PFSK-1 (cell line): ENCODE measurements at regions not wholly inside any gene's neighbourhood (a gene's known extent, or its start where the extent isn't known, plus 50 kb on each side); places are given as distances from the start of the nearest gene placed in this dataset.

ENCODE experiments used
- FOXP2 ChIP-seq: optimal IDR thresholded peaks from 2 replicates; pipeline ENCODE3; 2011; ENCODE audit warnings: borderline replicate concordance, control low read depth, inconsistent platforms; ENCODE audit not compliant: insufficient read depth; ENCODE audit errors: extremely low read length, extremely low read depth
- POLR2AphosphoS5 ChIP-seq: IDR thresholded peaks from 2 replicates; pipeline ENCODE4 v1.6.1; 2012; ENCODE audit warnings: low read depth, mild to moderate bottlenecking, control low read depth, low read length, moderate library complexity
- SIN3A ChIP-seq: IDR thresholded peaks from 2 replicates; pipeline ENCODE4 v1.6.1; 2012; ENCODE audit warnings: mild to moderate bottlenecking, low read length, moderate library complexity, borderline replicate concordance; ENCODE audit not compliant: insufficient read depth
- TAF1 ChIP-seq: IDR thresholded peaks from 2 replicates; pipeline ENCODE4 v1.6.1; 2012; ENCODE audit warnings: low read length, control low read depth, borderline replicate concordance; ENCODE audit not compliant: insufficient read depth
- TF ChIP-seq, protein P1 (sequence below), 2 experiments: IDR thresholded peaks; 2 replicates each; pipeline versions ENCODE4 v1.6.1 to v1.8.0; 2011 to 2012; ENCODE audit warnings: low read depth in 2 of 2, low read length in 2 of 2, control low read depth in 1 of 2, inconsistent platforms in 1 of 2, mild to moderate bottlenecking in 1 of 2, moderate library complexity in 1 of 2; ENCODE audit not compliant: insufficient read depth in 1 of 2

DNA sequence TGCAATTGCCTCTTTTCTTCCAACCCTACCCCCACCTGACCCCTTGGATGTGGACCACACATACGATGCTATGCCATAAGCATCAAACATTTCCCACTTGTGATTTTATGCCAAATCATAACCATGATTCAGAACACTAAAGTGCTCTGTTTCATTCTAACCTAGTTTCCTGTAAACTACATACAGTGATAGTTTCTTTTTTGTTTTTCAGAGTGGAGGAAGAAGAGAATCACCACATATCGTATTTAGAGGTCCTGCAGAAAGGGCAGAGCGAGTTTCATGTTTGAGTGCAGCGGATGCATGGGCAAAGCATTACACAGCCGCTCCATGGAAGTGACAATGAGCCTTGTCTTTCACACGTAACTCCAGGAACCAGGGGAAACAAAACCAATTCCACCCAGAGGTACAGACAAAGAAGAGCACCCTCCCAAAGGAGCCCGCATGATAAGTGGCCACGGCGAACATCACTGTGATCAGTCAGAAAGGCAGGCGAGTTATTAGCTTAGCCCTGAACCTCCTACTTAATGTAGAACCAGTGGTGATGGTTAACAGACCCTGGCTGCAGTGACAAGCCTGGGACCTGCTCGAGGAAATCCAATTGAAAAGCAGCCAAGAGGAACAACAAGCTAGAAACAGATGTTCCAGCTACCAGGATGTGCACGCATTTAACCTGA is 64.0 kb upstream of the ZNF281 start:
- TF ChIP-seq FOXP2, result no peak
- no peak for TF ChIP-seq TAF1
- no peak for TF ChIP-seq SIN3A
- TF ChIP-seq, protein P1, sequence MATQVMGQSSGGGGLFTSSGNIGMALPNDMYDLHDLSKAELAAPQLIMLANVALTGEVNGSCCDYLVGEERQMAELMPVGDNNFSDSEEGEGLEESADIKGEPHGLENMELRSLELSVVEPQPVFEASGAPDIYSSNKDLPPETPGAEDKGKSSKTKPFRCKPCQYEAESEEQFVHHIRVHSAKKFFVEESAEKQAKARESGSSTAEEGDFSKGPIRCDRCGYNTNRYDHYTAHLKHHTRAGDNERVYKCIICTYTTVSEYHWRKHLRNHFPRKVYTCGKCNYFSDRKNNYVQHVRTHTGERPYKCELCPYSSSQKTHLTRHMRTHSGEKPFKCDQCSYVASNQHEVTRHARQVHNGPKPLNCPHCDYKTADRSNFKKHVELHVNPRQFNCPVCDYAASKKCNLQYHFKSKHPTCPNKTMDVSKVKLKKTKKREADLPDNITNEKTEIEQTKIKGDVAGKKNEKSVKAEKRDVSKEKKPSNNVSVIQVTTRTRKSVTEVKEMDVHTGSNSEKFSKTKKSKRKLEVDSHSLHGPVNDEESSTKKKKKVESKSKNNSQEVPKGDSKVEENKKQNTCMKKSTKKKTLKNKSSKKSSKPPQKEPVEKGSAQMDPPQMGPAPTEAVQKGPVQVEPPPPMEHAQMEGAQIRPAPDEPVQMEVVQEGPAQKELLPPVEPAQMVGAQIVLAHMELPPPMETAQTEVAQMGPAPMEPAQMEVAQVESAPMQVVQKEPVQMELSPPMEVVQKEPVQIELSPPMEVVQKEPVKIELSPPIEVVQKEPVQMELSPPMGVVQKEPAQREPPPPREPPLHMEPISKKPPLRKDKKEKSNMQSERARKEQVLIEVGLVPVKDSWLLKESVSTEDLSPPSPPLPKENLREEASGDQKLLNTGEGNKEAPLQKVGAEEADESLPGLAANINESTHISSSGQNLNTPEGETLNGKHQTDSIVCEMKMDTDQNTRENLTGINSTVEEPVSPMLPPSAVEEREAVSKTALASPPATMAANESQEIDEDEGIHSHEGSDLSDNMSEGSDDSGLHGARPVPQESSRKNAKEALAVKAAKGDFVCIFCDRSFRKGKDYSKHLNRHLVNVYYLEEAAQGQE (IDR thresholded peaks at IDR 0.05; ENCODE audit: insufficient read depth in 1 of 2, low read depth in 2 of 2, low read length in 2 of 2), result no peak
- TF ChIP-seq POLR2AphosphoS5, result no peak

DNA sequence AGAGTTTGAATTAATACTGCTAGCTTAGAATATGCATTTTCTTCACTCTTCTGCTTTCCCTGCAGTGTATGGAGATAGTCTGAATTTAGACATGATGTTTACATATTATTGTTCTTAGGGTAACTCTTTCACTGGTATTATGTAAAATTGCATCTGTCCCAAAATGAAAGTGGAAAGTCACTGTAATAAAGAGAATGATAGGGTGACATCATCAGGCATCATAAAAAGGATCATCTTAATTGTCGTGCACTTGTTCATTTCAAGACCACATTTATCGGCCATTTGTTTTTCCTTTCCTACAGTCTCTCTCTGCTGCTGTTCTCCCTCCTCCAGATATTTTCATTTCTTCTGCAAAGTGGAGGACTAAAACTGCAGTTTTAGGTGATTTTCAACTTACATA is 61.9 kb upstream of the ZNF281 start:
- TF ChIP-seq POLR2AphosphoS5 (no peak), SIN3A (no peak), TAF1 (no peak), FOXP2 (no peak)
- TF ChIP-seq, protein P1 (IDR thresholded peaks at IDR 0.05; ENCODE audit: insufficient read depth in 1 of 2, low read depth in 2 of 2, low read length in 2 of 2), result no peak

DNA sequence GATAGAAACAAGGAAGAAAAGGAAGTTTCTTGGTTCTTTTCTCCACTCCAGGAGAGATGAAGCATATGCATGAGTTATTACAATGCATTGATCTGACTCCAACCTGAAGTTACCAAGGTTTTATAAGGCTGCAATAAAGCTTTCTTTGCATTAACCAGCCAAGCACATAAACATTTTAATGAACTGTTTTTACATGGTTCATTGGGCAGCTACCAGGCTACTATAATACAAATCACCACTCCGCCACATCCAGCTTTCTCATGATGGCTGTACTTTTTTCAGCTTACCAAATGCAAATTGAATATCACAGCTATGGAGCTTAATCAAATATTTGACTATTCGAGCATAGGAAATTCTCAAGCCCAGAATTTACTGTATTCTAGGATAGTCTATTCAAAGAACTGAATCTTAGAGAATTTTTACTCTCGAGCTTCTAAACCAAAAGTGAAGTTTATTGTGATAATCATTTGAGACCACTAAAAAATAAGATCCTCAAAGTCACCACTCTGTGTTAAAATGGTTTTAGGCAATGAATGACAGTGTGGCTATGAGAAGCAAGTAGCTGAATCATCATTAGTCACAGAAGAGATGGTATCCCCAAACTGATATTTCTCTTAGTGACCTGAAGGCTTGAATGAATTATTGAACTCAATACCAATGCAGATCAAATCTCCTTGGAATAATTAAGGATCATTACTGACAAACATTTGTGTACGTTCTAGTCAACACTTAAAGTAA is 58.6 kb upstream of the ZNF281 start:
- TF ChIP-seq POLR2AphosphoS5 (no peak), FOXP2 (no peak), SIN3A (no peak), TAF1 (no peak)
- TF ChIP-seq, protein P1 (IDR thresholded peaks at IDR 0.05; ENCODE audit: insufficient read depth in 1 of 2, low read depth in 2 of 2, low read length in 2 of 2), result no peak

DNA sequence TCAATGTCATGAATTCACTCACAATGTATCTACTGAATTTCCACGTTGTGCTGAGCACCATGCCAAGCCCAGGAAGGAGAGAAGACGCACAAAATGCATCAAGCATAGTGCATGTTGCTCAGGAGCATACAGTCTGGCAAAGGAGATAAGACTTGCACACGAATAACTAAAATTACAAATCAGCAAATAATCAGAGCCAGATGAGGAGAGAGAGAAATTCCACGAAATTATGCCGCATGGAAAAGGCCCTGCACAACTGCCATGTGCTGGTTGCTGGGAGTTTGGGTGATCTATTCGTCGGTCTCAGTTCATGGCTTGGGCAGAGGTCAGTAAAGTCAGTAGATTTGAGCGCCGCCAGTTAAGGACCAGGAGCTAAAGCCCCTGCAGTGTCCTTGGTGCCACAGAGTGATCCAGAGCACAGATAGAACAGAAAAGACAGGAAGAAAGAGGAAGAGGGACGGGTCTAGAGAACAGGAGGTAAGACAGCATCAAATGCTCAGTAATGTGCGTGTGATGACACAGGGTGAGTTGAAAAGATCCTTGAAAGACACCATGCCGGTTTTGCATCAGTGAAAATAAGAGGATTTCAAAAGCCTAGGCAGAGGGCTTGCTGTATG is 55.1 kb upstream of the ZNF281 start:
- TF ChIP-seq TAF1, result no peak
- TF ChIP-seq SIN3A, result no peak
- TF ChIP-seq, protein P1 (IDR thresholded peaks at IDR 0.05; ENCODE audit: insufficient read depth in 1 of 2, low read depth in 2 of 2, low read length in 2 of 2), result no peak
- TF ChIP-seq POLR2AphosphoS5, result no peak
- no peak for TF ChIP-seq FOXP2
